Gastroesophageal sphincter (tissue), 4 donors: ENCODE measurements at regions not wholly inside any gene's neighbourhood (a gene's known extent, or its start where the extent isn't known, plus 50 kb on each side); places are given as distances from the start of the nearest gene placed in this dataset.
A peak's percentile ranks its signal among the peaks of the same experiment; 100 is the strongest.
"Not testable (repeated sequence)": the region's sequence is repeated elsewhere in the genome, so short reads cannot be mapped to it uniquely, and the experiment has no call there.

Source experiments
- ATAC-seq: fragments of 150-250 bp; one replicate; pipeline ENCODE4 v1.9.1; 2016; ENCODE audit warnings: mild to moderate bottlenecking, moderate library complexity
- H3K27ac ChIP-seq, 4 donors: fragments of 200-600 bp; sonication (generic) in 3 of 4; 1 replicate in 3 of 4; 2 replicates in 1 of 4; pipeline ENCODE4 v1.5.1; 2016 to 2019
- H3K27me3 ChIP-seq: fragments of 200-600 bp; sonication (generic); one replicate; pipeline ENCODE4 v1.5.1; 2019
- H3K36me3 ChIP-seq, 2 donors: fragments of 200-600 bp; sonication (generic); one replicate each; pipeline ENCODE4 v1.5.1; 2019; ENCODE audit warnings: control low read depth in 1 of 2
- H3K4me1 ChIP-seq, 3 donors: fragments of 200-600 bp; sonication (generic); 1 replicate in 2 of 3; 2 replicates in 1 of 3; pipeline ENCODE4 v1.5.1; 2016 to 2019; ENCODE audit warnings: control low read depth in 2 of 3
- H3K4me3 ChIP-seq, 2 donors: fragments of 200-600 bp; sonication (generic); one replicate each; pipeline ENCODE4 v1.5.1; 2019; ENCODE audit warnings: mild to moderate bottlenecking in 1 of 2, moderate library complexity in 1 of 2
- H3K9me3 ChIP-seq, 3 donors: fragments of 200-600 bp; sonication (generic); one replicate each; pipeline ENCODE4 v1.5.1; 2017 to 2019; ENCODE audit warnings: control low read depth in 2 of 3
- CTCF ChIP-seq, 4 experiments: fragments of 200-600 bp in 2 of 4; fragments of 450-650 bp in 2 of 4; sonication (generic) in 1 of 4; IDR thresholded peaks; one replicate each; pipeline ENCODE4 v1.5.1; 2017 to 2019; ENCODE audit warnings: antibody characterized with exemption in 4 of 4, mild to moderate bottlenecking in 2 of 4, moderate library complexity in 2 of 4
- EP300 ChIP-seq: sonication (generic); formaldehyde crosslinking; IDR thresholded peaks from one replicate; pipeline ENCODE4 v1.6.1; 2017; ENCODE audit warnings: antibody characterized with exemption, mild to moderate bottlenecking
- POLR2A ChIP-seq, 2 donors: fragments of 450-650 bp; IDR thresholded peaks; one replicate each; pipeline ENCODE4 v1.6.1; 2017; ENCODE audit warnings: antibody characterized with exemption in 2 of 2, mild to moderate bottlenecking in 2 of 2, moderate library complexity in 1 of 2
- POLR2AphosphoS5 ChIP-seq: sonication (generic); formaldehyde crosslinking; IDR thresholded peaks from one replicate; pipeline ENCODE4 v1.6.1; 2017; ENCODE audit warnings: antibody characterized with exemption
- WGBS, 2 donors: methylation state at CpG; one replicate each; pipeline ENCODE4 v1.1.5; 2018; ENCODE audit warnings: low coverage in 1 of 2; 5-methylcytosine and 5-hydroxymethylcytosine counted together

DNA sequence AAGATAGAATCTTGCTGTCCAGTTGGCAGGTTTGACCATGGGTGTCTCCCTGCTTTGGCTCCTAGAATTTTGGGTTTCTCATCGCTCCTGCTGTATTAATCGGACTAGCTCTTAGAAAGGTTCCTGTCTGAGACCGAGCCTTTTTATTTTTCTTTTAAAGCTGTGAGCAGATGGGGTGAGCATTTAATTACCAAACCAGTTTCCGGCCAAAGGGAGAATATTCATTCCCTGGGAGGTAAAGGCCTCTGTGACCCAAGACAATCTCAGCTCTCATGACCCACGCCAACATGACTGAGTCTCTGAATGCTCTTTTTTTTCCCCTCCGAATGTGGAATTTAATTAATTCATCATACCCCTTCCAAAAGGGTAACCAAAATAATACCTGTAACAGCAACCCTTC, 464.7 kb upstream of the TMEM132C start:
- Histone ChIP-seq H3K4me3 (no peak overlapping the region), H3K9me3 (no peaks in the 10 kb centered on the region), H3K36me3 (no peaks in the 10 kb centered on the region), H3K27me3 (no peaks in the 10 kb centered on the region), H3K4me1 (no peaks in the 10 kb centered on the region), H3K27ac (no peak overlapping the region)
- TF ChIP-seq CTCF (IDR thresholded peaks at IDR 0.05): no peak
- TF ChIP-seq POLR2AphosphoS5: no peak
- no peak for TF ChIP-seq EP300
- TF ChIP-seq POLR2A (IDR thresholded peaks at IDR 0.05): no peak
- no peak for ATAC-seq
- 71 to 80% methylated on average over 2 to 6 of the region's 6 CpGs for WGBS, 2 donors

GRCh38 chr12:127803545-127803944, 463.4 kb upstream of the TMEM132C start:
- no peak for ATAC-seq
- 35 to 43% methylated on average over 3 of the region's 3 CpGs for WGBS, 2 donors
- TF ChIP-seq CTCF (IDR thresholded peaks at IDR 0.05) (no peak), EP300 (no peak), POLR2A (IDR thresholded peaks at IDR 0.05) (no peak), POLR2AphosphoS5 (no peak)

GRCh38 chr12:127809275-127809674, 457.7 kb upstream of the TMEM132C start:
- TF ChIP-seq POLR2AphosphoS5 (peak; percentile 67), CTCF (IDR thresholded peaks at IDR 0.05) (peak in 1 of 4 experiments; percentile 7), EP300 (no peak)
- Histone ChIP-seq H3K27me3 (no peaks in the 10 kb centered on the region), H3K36me3 (no peaks in the 10 kb centered on the region), H3K9me3 (no peaks in the 10 kb centered on the region), H3K4me3 (no peak overlapping the region), H3K4me1 (peaks cover 0 to 31% (median 0%) of the 10 kb centered on the region in 3 donors), H3K27ac (peak overlapping the region in 3 of 4 donors; percentile 5 to 29 (median 23))
- WGBS, 2 donors: 9% methylated on average over 1 of the region's 1 CpG; no CpG with 5 or more reads in 1 of the 2 donors
- peak; percentile 73 for ATAC-seq

More at GRCh38 chr12:127803545-127803944, 463.4 kb upstream of the TMEM132C start:
- Histone ChIP-seq H3K36me3 (no peaks in the 10 kb centered on the region), H3K4me1 (peaks cover 0 to under 1% (median 0%) of the 10 kb centered on the region in 3 donors), H3K27me3 (no peaks in the 10 kb centered on the region), H3K4me3 (no peak overlapping the region), H3K9me3 (no peaks in the 10 kb centered on the region), H3K27ac (no peak overlapping the region)

DNA sequence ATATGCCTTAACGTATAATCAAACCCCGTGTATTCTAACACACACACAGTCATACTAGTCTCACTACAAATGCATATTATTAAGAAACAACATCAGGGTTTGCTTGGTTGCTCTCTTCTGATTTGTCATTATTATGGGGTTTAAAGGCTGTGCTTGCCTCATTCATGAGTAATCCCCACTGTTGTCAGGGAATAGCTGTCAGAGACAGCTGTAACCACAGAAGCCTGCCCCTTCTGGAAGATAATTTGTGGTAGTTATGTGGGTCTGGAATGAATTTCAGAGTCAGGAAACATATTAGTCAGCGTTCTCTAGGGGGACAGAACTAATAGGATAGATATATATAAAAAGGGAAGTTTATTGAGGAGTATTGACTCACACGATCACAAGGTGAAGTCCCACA, 456.9 kb upstream of the TMEM132C start:
- 30 to 34% methylated on average over 4 of the region's 4 CpGs for WGBS, 2 donors
- peak; percentile 80 for ATAC-seq
- TF ChIP-seq POLR2AphosphoS5 (peak; percentile 43), POLR2A (IDR thresholded peaks at IDR 0.05) (no peak)
- Histone ChIP-seq H3K4me3 (no peak overlapping the region), H3K4me1 (peaks cover 0 to 31% (median 0%) of the 10 kb centered on the region in 3 donors), H3K36me3 (no peaks in the 10 kb centered on the region), H3K27ac (peak overlapping the region in 2 of 4 donors; percentile 23 to 39), H3K27me3 (no peaks in the 10 kb centered on the region), H3K9me3 (no peaks in the 10 kb centered on the region)

DNA sequence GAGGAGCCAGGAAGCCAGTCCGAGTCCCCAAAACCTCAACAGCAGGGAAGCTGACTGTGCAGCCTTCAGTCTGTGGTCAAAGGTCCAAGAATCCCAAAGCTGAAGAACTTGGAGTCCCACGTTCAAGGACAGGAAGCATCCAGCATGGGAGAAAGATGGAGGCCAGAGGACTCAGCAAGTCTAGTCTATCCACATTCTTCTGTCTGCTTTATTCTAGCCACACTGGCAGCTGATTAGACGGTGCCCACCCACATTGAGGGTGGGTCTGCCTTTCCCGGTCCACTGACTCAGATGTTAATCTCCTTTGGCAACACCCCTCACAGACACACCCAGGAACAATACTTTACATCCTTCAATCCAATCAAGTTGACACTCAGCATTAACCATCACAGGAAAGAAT, 456.5 kb upstream of the TMEM132C start:
- H3K36me3 ChIP-seq, H3K9me3 ChIP-seq: not testable (repeated sequence)

DNA sequence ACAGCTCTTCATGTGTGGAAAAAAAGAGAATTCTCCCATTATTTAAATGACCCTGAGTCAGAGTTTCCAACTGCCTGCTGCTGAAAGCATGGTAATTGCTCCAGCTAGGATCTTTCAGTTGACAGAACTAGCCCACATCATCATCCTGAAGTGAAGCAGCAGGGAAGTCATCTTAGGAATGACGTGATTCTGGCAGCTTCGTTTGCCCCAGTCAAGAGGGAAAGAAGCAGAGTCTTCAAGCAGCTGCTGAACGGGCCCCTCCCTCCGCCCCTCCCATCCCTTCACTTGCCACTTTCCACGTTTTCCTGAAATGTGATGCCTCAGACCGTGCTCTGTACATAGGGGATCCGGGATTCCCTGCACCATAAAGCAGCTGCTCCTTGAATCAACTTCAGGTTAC, 455.0 kb upstream of the TMEM132C start:
- 0 to 12% methylated on average over 6 of the region's 7 CpGs for WGBS, 2 donors
- H3K4me1 ChIP-seq: peaks cover 0 to 31% (median 0%) of the 10 kb centered on the region in 3 donors
- no peaks in the 10 kb centered on the region for H3K27me3 ChIP-seq
- H3K9me3 ChIP-seq: no peaks in the 10 kb centered on the region
- ATAC-seq: peak; percentile 46
- TF ChIP-seq CTCF (IDR thresholded peaks at IDR 0.05): no peak
- no peak for TF ChIP-seq EP300
- TF ChIP-seq POLR2AphosphoS5: peak; percentile 61
- no peak for TF ChIP-seq POLR2A (IDR thresholded peaks at IDR 0.05)
- no peak overlapping the region for H3K4me3 ChIP-seq
- no peaks in the 10 kb centered on the region for H3K36me3 ChIP-seq
- no peak overlapping the region for H3K27ac ChIP-seq

More for the DNA sequence above, 456.5 kb upstream of the TMEM132C start:
- Histone ChIP-seq H3K4me1 (peaks cover 0 to 31% (median 0%) of the 10 kb centered on the region in 3 donors), H3K27ac (peak overlapping the region in 2 of 4 donors; percentile 23 to 39)
- 43 to 66% methylated on average over 2 to 4 of the region's 4 CpGs for WGBS, 2 donors
- H3K27me3 ChIP-seq, ATAC-seq, H3K4me3 ChIP-seq: not testable (repeated sequence)
